ENCODE measurements at regions not wholly inside any gene's neighbourhood (a gene's known extent, or its start where the extent isn't known, plus 50 kb on each side); places are given as distances from the start of the nearest gene placed in this dataset.

DNA sequence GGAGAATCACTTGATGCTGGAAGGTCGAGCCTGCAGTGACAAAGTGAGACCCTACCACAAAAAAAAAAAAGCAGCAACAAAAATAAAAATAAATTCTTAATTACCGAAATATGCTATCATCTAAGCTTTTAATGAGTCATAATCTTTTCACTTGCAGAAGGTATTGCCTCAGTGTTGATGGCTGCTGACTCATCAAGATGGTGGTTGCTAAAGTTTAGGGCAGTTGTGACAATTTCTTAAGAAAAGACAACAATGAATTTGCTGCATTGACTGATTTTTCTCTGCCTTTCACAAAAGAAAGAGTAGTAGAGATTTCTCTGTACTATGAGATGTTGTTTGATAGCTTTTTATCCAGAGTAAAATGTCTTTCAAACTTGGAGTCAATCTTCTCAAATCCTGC is 1809.0 kb downstream of the SUCLG1 start:
- ATAC-seq (no peak), DNase-seq (no peak)
- Histone ChIP-seq H3K9ac (ENCODE audit: low read length) (no peak overlapping the region), H2AFZ (ENCODE audit: low read length) (no peak overlapping the region), H3K4me3 (ENCODE audit: low read length) (no peak overlapping the region), H3F3A (ENCODE audit: low read length, unreplicated experiment) (no peaks in the 10 kb centered on the region), H3K9me2 (replicated peaks; ENCODE audit: low read length) (no peaks in the 10 kb centered on the region), H4K20me1 (ENCODE audit: low read length) (no peaks in the 10 kb centered on the region), H3K9me3 (ENCODE audit: low read length) (no peaks in the 10 kb centered on the region), H3K27me3 (ENCODE audit: low read length) (no peaks in the 10 kb centered on the region), H3K4me1 (ENCODE audit: insufficient read depth, low read length) (no peaks in the 10 kb centered on the region), H3K79me2 (ENCODE audit: low read length) (no peaks in the 10 kb centered on the region), H3K36me3 (ENCODE audit: low read depth, low read length) (no peaks in the 10 kb centered on the region), H3K27ac (ENCODE audit: low read length) (no peak overlapping the region), H3K4me2 (ENCODE audit: low read length) (no peak overlapping the region)
- BruUV-seq (replicated peaks), result no TSS peak
- intact Hi-C loops (cut with micrococcal nuclease), result no loop called here
- TF ChIP-seq EZH2phosphoT487 (IDR thresholded peaks at IDR 0.05; ENCODE audit: borderline replicate concordance, low read length), result no peak
- TF ChIP-seq, protein P1, sequence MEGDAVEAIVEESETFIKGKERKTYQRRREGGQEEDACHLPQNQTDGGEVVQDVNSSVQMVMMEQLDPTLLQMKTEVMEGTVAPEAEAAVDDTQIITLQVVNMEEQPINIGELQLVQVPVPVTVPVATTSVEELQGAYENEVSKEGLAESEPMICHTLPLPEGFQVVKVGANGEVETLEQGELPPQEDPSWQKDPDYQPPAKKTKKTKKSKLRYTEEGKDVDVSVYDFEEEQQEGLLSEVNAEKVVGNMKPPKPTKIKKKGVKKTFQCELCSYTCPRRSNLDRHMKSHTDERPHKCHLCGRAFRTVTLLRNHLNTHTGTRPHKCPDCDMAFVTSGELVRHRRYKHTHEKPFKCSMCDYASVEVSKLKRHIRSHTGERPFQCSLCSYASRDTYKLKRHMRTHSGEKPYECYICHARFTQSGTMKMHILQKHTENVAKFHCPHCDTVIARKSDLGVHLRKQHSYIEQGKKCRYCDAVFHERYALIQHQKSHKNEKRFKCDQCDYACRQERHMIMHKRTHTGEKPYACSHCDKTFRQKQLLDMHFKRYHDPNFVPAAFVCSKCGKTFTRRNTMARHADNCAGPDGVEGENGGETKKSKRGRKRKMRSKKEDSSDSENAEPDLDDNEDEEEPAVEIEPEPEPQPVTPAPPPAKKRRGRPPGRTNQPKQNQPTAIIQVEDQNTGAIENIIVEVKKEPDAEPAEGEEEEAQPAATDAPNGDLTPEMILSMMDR (conservative IDR thresholded peaks at IDR 0.05; ENCODE audit: low read depth, low read length), result no peak
- no peak for TF ChIP-seq EZH2 (IDR thresholded peaks at IDR 0.05; ENCODE audit: low read length, unreplicated experiment)
- CTCF ChIA-PET, result no interaction called here
- POLR2A ChIA-PET (ENCODE audit: unreplicated experiment), result no interaction called here

DNA sequence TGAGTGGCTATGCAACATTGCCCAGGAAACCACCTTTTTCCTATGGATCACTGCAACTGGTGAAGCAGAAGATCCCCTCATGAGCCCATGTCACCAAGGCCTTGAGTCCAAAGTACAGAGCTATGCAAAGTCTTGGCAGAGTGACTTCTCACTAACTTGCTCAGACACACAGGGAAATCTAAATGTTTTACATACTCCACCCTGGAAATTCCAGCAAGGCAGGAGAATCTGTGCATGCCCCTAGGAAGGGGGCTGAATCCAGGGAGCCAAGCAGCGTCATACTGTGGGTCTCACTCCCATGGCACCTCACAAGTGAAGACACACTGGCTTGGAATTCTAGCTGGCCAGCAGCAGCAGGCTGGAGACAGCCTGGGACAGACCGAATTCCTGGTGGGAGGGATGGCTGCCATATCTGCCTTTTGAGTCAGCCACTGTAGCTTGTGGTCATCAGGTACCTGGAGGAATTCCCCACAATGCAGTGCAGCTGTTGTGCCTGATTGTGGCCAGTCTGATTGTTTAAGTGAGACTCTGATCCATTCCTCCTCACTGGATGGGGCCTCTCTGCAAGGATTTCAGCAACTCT is 1817.4 kb downstream of the SUCLG1 start:
- Histone ChIP-seq H3K79me2 (ENCODE audit: low read length) (no peaks in the 10 kb centered on the region), H4K20me1 (ENCODE audit: low read length) (no peaks in the 10 kb centered on the region), H3K9ac (ENCODE audit: low read length) (no peak overlapping the region), H3K36me3 (ENCODE audit: low read depth, low read length) (no peaks in the 10 kb centered on the region), H3K9me3 (ENCODE audit: low read length) (peaks cover 6% of the 10 kb centered on the region; the same call in 1 of the 2 replicates), H3K4me1 (ENCODE audit: insufficient read depth, low read length) (no peaks in the 10 kb centered on the region), H3F3A (ENCODE audit: low read length, unreplicated experiment) (no peaks in the 10 kb centered on the region), H3K27me3 (ENCODE audit: low read length) (no peaks in the 10 kb centered on the region), H3K9me2 (replicated peaks; ENCODE audit: low read length) (no peaks in the 10 kb centered on the region), H3K4me2 (ENCODE audit: low read length) (no peak overlapping the region), H3K4me3 (ENCODE audit: low read length) (no peak overlapping the region), H2AFZ (ENCODE audit: low read length) (no peak overlapping the region), H3K27ac (ENCODE audit: low read length) (no peak overlapping the region)
- ChIA-PET CTCF (no interaction called here), POLR2A (ENCODE audit: unreplicated experiment) (no interaction called here)
- TF ChIP-seq, protein P1 (conservative IDR thresholded peaks at IDR 0.05; ENCODE audit: low read depth, low read length), result no peak
- TF ChIP-seq EZH2 (IDR thresholded peaks at IDR 0.05; ENCODE audit: low read length, unreplicated experiment), result no peak
- ATAC-seq, result no peak
- DNase-seq, result no peak
- no TSS peak for BruUV-seq (replicated peaks)
- intact Hi-C loops (cut with micrococcal nuclease), result no loop called here

DNA sequence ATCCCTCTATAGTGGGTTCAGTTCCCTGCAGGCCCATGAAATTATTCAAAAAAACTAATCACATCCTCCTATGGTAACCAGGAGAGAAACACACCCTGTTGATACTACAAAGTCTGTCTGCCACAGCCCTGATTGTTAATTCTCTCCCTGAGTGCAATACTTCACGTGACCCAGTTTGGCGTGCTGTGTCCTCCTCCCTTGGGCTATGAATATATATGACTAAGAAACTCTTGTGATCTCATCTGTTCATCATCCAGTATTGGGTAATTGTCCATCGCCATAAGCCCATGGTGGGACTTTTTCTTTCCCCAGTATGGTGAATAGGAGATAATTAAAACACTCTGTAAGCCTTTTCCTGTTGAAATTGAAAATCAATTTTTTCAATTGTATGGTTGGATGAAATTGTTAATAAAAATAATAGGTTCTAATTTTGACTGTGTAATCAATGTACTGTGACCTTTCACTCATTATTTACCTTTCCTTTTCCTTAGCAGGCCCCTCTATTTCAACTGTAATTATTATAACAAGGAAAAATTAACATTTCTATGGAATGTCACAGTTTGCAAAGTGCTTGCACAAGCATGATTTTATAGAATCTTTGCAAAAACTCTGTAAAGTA is 1822.6 kb downstream of the SUCLG1 start:
- Histone ChIP-seq H3F3A (ENCODE audit: low read length, unreplicated experiment) (no peaks in the 10 kb centered on the region), H3K27me3 (ENCODE audit: low read length) (no peaks in the 10 kb centered on the region), H3K4me3 (ENCODE audit: low read length) (no peak overlapping the region), H3K9me3 (ENCODE audit: low read length) (peaks cover 6% of the 10 kb centered on the region; the same call in 1 of the 2 replicates), H3K27ac (ENCODE audit: low read length) (no peak overlapping the region), H3K4me1 (ENCODE audit: insufficient read depth, low read length) (no peaks in the 10 kb centered on the region), H3K79me2 (ENCODE audit: low read length) (no peaks in the 10 kb centered on the region), H3K9me2 (replicated peaks; ENCODE audit: low read length) (no peaks in the 10 kb centered on the region), H2AFZ (ENCODE audit: low read length) (no peak overlapping the region), H4K20me1 (ENCODE audit: low read length) (no peaks in the 10 kb centered on the region), H3K9ac (ENCODE audit: low read length) (no peak overlapping the region), H3K4me2 (ENCODE audit: low read length) (no peak overlapping the region), H3K36me3 (ENCODE audit: low read depth, low read length) (no peaks in the 10 kb centered on the region)
- no TSS peak for BruUV-seq (replicated peaks)
- peak; percentile 17 for DNase-seq
- no peak for ATAC-seq
- TF ChIP-seq EZH2phosphoT487 (IDR thresholded peaks at IDR 0.05; ENCODE audit: borderline replicate concordance, low read length) (no peak), EZH2 (IDR thresholded peaks at IDR 0.05; ENCODE audit: low read length, unreplicated experiment) (no peak)
- TF ChIP-seq, protein P1 (conservative IDR thresholded peaks at IDR 0.05; ENCODE audit: low read depth, low read length), result no peak
- ChIA-PET CTCF (no interaction called here), POLR2A (ENCODE audit: unreplicated experiment) (no interaction called here)
- intact Hi-C loops (cut with micrococcal nuclease), result loop anchor here (10.0 kb wide), 1 partner anchor 292 kb away; no protein-coding TSS in a partner anchor
